ENCODE measurements at regions not wholly inside any gene's neighbourhood (a gene's known extent, or its start where the extent isn't known, plus 50 kb on each side); places are given as distances from the start of the nearest gene placed in this dataset.

DNA sequence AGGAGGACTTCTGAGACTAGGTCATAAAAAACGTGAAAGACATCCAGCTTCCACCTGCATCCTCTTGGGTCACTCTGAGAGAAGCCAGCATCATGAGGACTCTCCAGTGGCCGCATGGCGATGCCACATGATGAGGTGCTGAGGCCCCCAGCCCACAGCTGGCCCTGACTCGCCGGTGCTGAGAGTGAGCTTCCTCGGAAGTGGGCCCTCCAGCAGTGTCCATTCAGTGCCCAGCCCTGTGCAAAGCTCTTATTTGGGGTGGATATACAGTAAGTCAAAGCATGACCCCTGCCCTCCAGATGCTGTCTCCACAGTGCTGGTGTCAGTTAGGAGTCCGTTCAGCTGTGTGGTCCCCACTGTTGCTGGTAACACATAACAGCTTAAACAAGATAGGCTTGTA, 93.6 kb upstream of the CHST15 start:
- no peak for DNase-seq (ENCODE audit: extremely low spot score)
- TF ChIP-seq, protein P1, sequence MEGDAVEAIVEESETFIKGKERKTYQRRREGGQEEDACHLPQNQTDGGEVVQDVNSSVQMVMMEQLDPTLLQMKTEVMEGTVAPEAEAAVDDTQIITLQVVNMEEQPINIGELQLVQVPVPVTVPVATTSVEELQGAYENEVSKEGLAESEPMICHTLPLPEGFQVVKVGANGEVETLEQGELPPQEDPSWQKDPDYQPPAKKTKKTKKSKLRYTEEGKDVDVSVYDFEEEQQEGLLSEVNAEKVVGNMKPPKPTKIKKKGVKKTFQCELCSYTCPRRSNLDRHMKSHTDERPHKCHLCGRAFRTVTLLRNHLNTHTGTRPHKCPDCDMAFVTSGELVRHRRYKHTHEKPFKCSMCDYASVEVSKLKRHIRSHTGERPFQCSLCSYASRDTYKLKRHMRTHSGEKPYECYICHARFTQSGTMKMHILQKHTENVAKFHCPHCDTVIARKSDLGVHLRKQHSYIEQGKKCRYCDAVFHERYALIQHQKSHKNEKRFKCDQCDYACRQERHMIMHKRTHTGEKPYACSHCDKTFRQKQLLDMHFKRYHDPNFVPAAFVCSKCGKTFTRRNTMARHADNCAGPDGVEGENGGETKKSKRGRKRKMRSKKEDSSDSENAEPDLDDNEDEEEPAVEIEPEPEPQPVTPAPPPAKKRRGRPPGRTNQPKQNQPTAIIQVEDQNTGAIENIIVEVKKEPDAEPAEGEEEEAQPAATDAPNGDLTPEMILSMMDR (IDR thresholded peaks at IDR 0.05; ENCODE audit: control extremely low read depth, extremely low read depth, low read depth, missing control alignments): no peak
- ChIA-PET CTCF (interaction anchor here (1.0 to 1.6 kb wide), 3 partner anchors 9 to 21 kb away, joined by 3 to 7 read pairs (median 4); no protein-coding TSS in a partner anchor), POLR2A (no interaction called here)

- TF ChIP-seq, protein P1 (IDR thresholded peaks at IDR 0.05; ENCODE audit: control extremely low read depth, extremely low read depth, low read depth, missing control alignments): no peak
- DNase-seq (ENCODE audit: extremely low spot score): no peak
- ChIA-PET POLR2A (no interaction called here), CTCF (no interaction called here)
These were observed 91.7 kb upstream of the CHST15 start for GRCh38 chr10:124185084-124185483.

GRCh38 chr10:124184208-124184830, 90.9 kb upstream of the CHST15 start:
- POLR2A ChIA-PET: no interaction called here
- DNase-seq (ENCODE audit: extremely low spot score): no peak
- TF ChIP-seq, protein P1 (IDR thresholded peaks at IDR 0.05; ENCODE audit: control extremely low read depth, extremely low read depth, low read depth, missing control alignments): no peak
- CTCF ChIA-PET: interaction anchor here (1.4 kb wide), 1 partner anchor 9 kb away, joined by 6 read pairs; no protein-coding TSS in a partner anchor

DNA sequence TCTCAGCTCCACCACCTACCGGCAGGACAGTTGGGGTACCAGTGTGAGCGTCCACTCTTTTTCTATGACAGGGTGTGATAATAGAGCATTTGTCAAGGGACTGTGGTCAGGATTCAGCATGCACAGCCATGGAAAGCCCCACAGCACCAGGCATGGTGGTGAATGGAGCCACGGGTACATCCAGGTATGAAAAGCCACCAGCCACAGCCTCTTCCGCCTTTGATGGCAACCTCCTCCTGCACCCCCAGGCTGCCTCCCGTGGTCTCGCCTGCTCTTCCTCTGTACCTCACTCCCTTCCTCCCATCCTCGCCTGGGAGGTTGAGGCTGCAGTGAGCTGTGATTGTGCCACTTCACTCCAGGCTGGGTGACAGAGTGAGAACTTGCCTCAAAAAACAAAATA, 90.2 kb upstream of the CHST15 start:
- CTCF ChIA-PET: interaction anchor here (1.4 kb wide), 1 partner anchor 9 kb away, joined by 6 read pairs; no protein-coding TSS in a partner anchor
- DNase-seq (ENCODE audit: extremely low spot score): no peak
- POLR2A ChIA-PET: no interaction called here
- TF ChIP-seq, protein P1 (IDR thresholded peaks at IDR 0.05; ENCODE audit: control extremely low read depth, extremely low read depth, low read depth, missing control alignments): no peak

- TF ChIP-seq, protein P1 (IDR thresholded peaks at IDR 0.05; ENCODE audit: control extremely low read depth, extremely low read depth, low read depth, missing control alignments): no peak
- no peak for DNase-seq (ENCODE audit: extremely low spot score)
- POLR2A ChIA-PET: no interaction called here
- CTCF ChIA-PET: interaction anchor here (1.9 kb wide), 1 partner anchor 11 kb away, joined by 6 read pairs; no protein-coding TSS in a partner anchor
These were observed 88.7 kb upstream of the CHST15 start for GRCh38 chr10:124182088-124182541.

- CTCF ChIA-PET: interaction anchor here (1.9 kb wide), 1 partner anchor 11 kb away, joined by 6 read pairs; no protein-coding TSS in a partner anchor
- TF ChIP-seq, protein P1 (IDR thresholded peaks at IDR 0.05; ENCODE audit: control extremely low read depth, extremely low read depth, low read depth, missing control alignments): no peak
- no peak for DNase-seq (ENCODE audit: extremely low spot score)
- POLR2A ChIA-PET: no interaction called here
These were observed 88.3 kb upstream of the CHST15 start for GRCh38 chr10:124181656-124182055.

Measured in GM10248 (cell line).